ENCODE measurements at regions not wholly inside any gene's neighbourhood (a gene's known extent, or its start where the extent isn't known, plus 50 kb on each side); places are given as distances from the start of the nearest gene placed in this dataset.

DNA sequence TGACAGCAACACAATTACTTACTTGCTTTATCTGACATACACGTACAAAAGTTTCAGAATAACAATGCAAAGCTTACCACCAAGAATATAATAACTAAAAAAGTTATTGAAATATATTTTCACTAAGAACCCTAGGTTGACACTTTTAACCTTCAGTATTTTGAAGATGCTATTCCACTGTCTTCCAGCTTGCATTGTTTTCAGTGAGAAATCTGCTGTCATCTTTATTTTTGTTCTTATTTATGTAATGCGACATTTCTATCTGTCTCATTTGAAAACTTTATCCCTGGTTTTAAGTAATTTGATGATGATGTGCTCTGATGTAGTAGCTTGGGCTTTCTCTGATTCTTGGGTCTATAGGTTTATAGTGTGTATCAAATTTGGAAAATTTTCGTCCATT, 165.0 kb upstream of the SMIM21 start:
- DNase-seq: no peak
- H3K36me3 ChIP-seq (replicated peaks; ENCODE audit: control insufficient read depth, insufficient read depth, low read length): no peaks in the 10 kb centered on the region
- H3K4me3 ChIP-seq (ENCODE audit: insufficient read depth, low read depth, low read length): no peak overlapping the region
- no peaks in the 10 kb centered on the region; the same call in 1 of the 2 replicates for H3K27me3 ChIP-seq (ENCODE audit: control insufficient read depth, insufficient read depth, low read length)

DNA sequence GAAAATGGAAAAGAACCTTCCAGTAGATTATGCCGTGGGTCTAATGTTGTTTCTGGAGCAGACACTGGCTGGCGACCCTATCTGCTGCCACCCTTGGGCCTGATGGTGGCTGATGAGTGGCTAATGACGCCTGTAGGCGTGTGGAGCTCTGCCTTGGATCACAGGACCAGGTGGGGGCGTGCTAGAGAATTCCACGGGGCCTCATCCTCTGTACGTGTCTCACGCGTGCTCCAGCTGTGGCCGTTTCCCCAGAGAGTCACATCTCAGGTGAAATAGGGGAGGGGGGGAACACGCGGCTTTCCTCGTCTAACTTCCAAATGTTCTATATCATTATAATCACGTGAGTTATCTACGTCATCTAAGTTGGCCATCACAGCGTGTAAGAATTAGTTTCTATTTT, 160.9 kb upstream of the SMIM21 start:
- Histone ChIP-seq H3K4me3 (ENCODE audit: insufficient read depth, low read depth, low read length) (no peak overlapping the region), H3K27me3 (ENCODE audit: control insufficient read depth, insufficient read depth, low read length) (no peaks in the 10 kb centered on the region), H3K36me3 (replicated peaks; ENCODE audit: control insufficient read depth, insufficient read depth, low read length) (no peaks in the 10 kb centered on the region)
- no peak for DNase-seq

DNA sequence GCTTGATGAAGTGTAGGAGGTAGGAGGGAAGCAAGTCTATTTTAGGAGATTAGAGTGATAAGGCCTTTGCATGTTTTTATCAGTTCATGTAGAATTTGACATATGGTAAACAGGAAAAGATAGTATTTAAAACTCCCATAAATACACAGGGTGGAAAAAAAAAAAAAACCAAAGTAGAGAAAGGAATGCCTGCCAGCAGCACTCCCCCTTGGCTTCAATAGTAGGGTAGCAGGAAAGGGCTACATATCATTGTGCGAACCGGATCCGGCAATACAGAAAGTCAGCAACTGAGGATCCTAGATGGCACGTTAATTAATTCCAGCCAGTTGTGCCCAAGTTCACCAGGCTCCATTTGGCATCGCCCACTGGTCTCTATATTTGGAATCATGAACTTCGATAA, 159.6 kb upstream of the SMIM21 start:
- Histone ChIP-seq H3K36me3 (replicated peaks; ENCODE audit: control insufficient read depth, insufficient read depth, low read length) (no peaks in the 10 kb centered on the region), H3K4me3 (ENCODE audit: insufficient read depth, low read depth, low read length) (no peak overlapping the region), H3K27me3 (ENCODE audit: control insufficient read depth, insufficient read depth, low read length) (no peaks in the 10 kb centered on the region)
- DNase-seq: no peak

DNA sequence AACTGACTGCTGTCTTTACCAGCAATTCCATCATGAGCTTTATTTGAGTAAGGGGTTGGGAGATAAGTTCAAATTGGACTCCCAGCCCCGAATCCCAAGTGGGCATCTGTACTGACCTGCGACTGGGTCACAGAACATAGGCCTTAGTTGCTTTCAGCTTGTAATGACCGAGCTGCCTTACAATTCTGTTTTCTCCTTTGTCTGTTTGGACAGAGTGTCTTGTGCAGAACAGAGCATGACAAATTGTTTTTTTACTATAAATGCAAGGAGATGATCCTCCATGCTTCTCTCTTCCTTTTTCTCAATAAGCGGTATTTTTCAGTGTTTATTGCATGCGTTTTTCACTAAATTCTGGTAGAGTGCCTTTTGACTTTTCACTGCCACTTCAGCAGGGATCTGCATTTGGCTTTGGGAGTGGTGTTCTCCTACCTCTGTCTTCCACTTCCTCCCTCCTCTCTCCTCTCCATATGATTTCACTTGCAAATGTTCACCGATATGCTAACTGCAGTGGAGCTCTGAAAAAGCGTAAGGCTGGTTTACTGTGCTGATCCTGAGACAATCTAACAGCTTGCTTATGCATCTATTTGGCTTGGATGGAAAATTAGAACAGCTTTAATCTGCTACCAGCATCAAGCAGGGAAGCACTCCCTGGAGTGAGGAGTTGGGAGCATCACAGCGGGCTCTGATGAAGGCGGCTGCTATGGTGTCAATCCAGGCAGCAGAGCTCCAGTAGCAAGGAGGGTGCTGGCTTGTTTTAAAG, 158.8 kb upstream of the SMIM21 start:
- peak; percentile 27 for DNase-seq
- no peaks in the 10 kb centered on the region for H3K36me3 ChIP-seq (replicated peaks; ENCODE audit: control insufficient read depth, insufficient read depth, low read length)
- no peaks in the 10 kb centered on the region for H3K27me3 ChIP-seq (ENCODE audit: control insufficient read depth, insufficient read depth, low read length)
- H3K4me3 ChIP-seq (ENCODE audit: insufficient read depth, low read depth, low read length): no peak overlapping the region

DNA sequence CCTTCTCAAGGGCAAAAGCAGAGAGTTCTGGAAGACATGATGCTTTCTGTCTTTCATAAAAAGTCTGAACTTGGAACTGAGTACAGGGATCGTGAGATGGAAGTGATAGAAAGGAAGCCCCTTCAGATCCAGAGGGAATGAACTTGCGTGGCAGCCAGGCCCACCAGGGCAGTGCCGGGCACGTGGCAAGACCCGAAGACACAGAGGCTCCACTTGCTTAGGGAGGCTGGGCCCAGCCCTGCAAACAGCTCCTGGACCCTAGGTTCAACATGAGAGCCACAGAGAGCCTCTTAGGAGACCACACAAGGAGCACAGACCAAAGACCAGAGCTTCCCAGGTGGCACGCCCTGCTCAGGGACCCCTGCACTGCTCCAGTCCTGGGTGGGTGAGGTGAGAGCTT, 155.4 kb upstream of the SMIM21 start:
- no peaks in the 10 kb centered on the region for H3K36me3 ChIP-seq (replicated peaks; ENCODE audit: control insufficient read depth, insufficient read depth, low read length)
- no peak for DNase-seq
- no peak overlapping the region for H3K4me3 ChIP-seq (ENCODE audit: insufficient read depth, low read depth, low read length)

DNA sequence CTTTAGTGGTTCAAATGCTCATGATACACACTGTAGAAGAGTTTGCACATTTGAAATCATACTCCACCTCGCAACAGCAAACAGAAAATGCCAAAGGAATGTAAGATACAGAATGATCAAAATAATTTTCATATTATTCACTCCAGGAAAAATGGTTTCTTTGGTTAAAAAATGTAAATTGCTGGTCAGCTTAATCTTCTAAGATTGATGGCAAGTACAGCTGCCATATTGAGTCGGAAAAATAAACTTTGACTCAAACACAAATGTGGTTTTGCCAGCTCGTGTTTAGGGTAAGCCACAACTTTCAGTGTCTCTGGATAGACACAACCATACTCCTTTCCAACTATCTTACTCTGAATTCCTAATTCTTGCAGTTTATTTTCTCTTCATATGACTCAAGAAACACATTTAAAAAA, 154.9 kb upstream of the SMIM21 start:
- DNase-seq: no peak
- no peaks in the 10 kb centered on the region for H3K27me3 ChIP-seq (ENCODE audit: control insufficient read depth, insufficient read depth, low read length)
- H3K36me3 ChIP-seq (replicated peaks; ENCODE audit: control insufficient read depth, insufficient read depth, low read length): no peaks in the 10 kb centered on the region
- no peak overlapping the region for H3K4me3 ChIP-seq (ENCODE audit: insufficient read depth, low read depth, low read length)

More for the DNA sequence above, 155.4 kb upstream of the SMIM21 start:
- no peaks in the 10 kb centered on the region for H3K27me3 ChIP-seq (ENCODE audit: control insufficient read depth, insufficient read depth, low read length)

DNA sequence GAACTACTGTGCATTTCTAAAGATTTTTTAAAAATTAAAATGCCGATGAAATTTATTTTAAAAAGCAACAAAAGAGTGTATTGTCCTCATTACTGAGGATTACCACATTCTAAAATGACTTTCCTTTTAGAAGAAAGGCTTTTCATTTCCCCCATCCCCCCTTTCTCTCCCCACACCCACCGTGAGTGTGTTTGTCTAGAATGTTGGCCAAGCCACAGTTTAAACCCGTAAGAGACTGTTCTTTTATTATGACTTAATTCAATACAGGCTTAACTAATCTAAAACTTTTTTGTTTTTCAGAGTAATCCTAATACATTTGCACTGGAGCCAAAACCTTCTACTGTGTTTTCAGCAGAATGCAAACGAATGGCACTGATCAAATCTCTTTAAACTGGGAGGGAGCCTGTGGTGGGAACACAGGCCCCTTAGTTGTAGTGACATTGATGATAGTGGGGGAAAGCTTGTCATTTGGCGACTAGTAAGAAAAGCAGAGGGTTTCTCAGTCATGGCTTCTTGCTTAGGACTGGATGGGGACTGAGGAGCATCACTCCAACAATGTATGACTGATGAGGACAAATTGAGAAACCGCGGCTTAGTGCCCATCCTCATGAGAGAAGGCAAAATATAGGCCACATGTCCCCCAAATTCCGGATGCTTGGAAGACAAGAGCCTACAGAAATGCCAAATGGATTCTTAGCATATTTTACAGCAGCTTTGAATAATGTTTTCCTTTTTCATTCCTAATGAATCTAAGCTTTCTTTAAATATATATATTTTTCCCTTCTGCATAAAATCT, 154.0 kb upstream of the SMIM21 start:
- Histone ChIP-seq H3K36me3 (replicated peaks; ENCODE audit: control insufficient read depth, insufficient read depth, low read length) (no peaks in the 10 kb centered on the region), H3K4me3 (ENCODE audit: insufficient read depth, low read depth, low read length) (no peak overlapping the region), H3K27me3 (ENCODE audit: control insufficient read depth, insufficient read depth, low read length) (no peaks in the 10 kb centered on the region)
- no peak for DNase-seq

DNA sequence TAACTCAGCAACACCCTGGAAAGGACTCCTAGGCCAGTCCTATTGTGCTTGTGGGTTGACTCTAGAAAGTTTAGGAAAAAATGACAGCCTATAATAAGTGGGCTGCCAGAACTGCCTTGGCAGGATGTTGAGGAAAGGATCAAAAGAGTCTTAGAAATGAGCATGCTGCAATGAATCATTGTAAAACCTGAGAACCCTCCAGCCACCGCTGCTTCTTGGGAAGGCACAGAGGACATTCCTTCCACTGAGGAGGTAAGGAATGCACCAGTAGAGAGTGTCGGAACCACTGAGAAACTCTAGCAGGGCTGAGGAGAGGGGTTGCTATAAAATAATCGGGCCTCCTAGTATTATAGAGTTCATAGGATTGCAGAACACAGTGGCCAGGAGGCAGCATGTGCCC, 146.7 kb upstream of the SMIM21 start:
- DNase-seq: no peak

DNA sequence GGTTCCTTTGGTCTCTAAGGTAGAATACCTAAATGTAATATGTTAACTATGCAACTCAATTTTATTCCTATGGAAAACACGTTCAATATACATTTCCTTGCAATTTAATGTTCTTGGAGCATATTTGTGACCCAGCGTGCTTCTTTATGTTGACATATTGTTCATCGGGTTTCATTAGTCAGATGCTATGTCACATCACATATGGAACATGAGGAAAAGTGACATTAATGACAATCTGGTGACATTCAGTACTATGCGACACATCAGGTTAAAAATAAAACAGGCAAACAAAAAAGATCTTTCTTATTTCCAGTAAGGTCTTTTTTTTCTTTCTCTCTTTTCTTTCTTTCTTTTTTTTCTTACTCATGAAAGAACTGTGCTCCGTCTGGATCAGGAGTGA, 135.6 kb upstream of the SMIM21 start:
- Histone ChIP-seq H3K27me3 (ENCODE audit: control insufficient read depth, insufficient read depth, low read length) (no peaks in the 10 kb centered on the region; the same call in 1 of the 2 replicates), H3K36me3 (replicated peaks; ENCODE audit: control insufficient read depth, insufficient read depth, low read length) (no peaks in the 10 kb centered on the region), H3K4me3 (ENCODE audit: insufficient read depth, low read depth, low read length) (no peak overlapping the region)
- no peak for DNase-seq

More for the DNA sequence above, 146.7 kb upstream of the SMIM21 start:
- Histone ChIP-seq H3K4me3 (ENCODE audit: insufficient read depth, low read depth, low read length) (no peak overlapping the region), H3K36me3 (replicated peaks; ENCODE audit: control insufficient read depth, insufficient read depth, low read length) (no peaks in the 10 kb centered on the region), H3K27me3 (ENCODE audit: control insufficient read depth, insufficient read depth, low read length) (no peaks in the 10 kb centered on the region)

DNA sequence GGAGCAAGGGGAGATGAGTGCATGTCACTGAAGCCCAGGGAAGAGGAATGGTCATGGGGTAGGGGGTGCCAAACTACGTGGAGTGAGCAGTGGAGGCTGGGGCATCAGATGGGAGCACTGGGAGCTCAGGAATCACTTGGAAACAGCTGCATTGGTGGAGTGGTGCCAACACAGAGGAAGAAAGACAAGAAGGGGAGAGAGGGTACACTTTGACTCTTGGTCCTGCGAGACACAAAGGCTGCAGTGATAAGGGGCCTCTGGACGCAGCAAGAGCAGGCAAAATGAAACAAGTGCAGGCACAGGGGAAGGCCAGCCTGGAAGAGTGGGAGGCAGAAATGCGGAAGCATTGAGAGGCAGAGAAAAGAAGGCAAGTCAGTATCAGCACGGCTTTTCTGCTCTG, 134.7 kb upstream of the SMIM21 start:
- no peak for DNase-seq
- H3K27me3 ChIP-seq (ENCODE audit: control insufficient read depth, insufficient read depth, low read length): no peaks in the 10 kb centered on the region; the same call in 1 of the 2 replicates
- H3K4me3 ChIP-seq (ENCODE audit: insufficient read depth, low read depth, low read length): no peak overlapping the region
- H3K36me3 ChIP-seq (replicated peaks; ENCODE audit: control insufficient read depth, insufficient read depth, low read length): no peaks in the 10 kb centered on the region

DNA sequence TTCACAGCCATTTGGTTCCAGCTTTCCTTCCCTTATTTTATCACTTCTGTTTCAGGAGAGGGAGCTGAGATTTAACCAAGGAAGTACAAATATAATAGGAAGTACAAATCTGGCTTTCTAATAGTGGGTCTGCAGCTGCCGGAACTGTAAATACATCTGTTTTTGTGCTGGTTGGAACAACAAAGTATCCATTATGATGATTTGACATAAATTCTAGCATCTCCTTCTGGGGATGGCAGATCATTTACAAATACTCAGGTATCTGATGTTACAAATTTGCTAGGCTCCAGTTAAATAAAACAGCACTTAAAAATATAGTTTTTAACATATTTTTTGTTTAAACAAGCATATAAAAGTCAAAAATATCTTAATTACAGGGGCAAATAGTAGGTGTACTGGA, 131.3 kb upstream of the SMIM21 start:
- no peak overlapping the region for H3K4me3 ChIP-seq (ENCODE audit: insufficient read depth, low read depth, low read length)
- H3K36me3 ChIP-seq (replicated peaks; ENCODE audit: control insufficient read depth, insufficient read depth, low read length): no peaks in the 10 kb centered on the region
- H3K27me3 ChIP-seq (ENCODE audit: control insufficient read depth, insufficient read depth, low read length): no peaks in the 10 kb centered on the region; the same call in 1 of the 2 replicates
- no peak for DNase-seq

DNA sequence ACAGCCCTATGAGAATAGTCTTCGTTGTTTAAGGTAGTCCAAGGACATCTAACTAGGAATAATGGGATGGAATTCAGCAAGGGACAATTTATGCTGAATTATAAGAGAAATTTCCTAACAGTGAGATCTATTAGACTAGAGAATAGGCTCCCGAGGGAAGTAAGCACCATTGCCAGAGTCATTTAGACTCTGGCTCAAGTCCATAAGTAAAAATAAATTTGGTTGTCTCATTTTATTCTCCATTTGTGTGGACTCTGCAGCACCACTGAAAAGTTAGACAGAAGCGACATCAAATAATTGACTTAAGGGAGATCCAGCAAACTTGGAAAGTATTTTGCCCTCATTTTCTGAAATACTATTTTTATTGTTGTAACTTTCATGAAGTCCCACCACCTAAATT, 129.3 kb upstream of the SMIM21 start:
- Histone ChIP-seq H3K27me3 (ENCODE audit: control insufficient read depth, insufficient read depth, low read length) (no peaks in the 10 kb centered on the region; the same call in 1 of the 2 replicates), H3K4me3 (ENCODE audit: insufficient read depth, low read depth, low read length) (no peak overlapping the region), H3K36me3 (replicated peaks; ENCODE audit: control insufficient read depth, insufficient read depth, low read length) (no peaks in the 10 kb centered on the region)
- DNase-seq: no peak

DNA sequence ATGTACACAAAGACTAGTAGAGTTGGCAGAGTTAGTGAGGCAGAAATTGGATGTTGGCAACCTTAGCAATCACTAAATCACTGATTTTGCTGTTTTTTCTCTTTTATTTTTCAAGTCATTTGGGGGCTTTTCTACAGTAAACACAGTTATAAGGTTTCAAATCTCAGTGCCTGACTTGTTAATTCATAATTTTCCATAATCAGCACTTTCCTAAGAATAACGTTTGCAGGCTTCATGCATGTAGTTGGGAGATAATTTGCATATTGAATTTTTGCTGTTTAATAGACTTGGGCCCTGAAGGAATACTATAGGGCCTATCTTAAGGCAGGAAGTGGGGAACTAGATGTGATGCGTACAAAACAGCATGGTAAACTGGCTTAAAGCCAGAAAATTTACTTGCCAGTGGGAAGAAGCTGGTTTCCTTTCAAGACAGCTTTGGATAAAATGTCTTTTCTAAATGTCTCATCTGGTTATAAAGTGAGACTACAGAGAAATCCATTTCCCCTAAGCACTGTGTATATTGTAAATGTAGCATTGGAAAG, 127.2 kb upstream of the SMIM21 start:
- no peak for DNase-seq
- no peaks in the 10 kb centered on the region; the same call in 1 of the 2 replicates for H3K27me3 ChIP-seq (ENCODE audit: control insufficient read depth, insufficient read depth, low read length)
- H3K4me3 ChIP-seq (ENCODE audit: insufficient read depth, low read depth, low read length): no peak overlapping the region
- H3K36me3 ChIP-seq (replicated peaks; ENCODE audit: control insufficient read depth, insufficient read depth, low read length): no peaks in the 10 kb centered on the region

DNA sequence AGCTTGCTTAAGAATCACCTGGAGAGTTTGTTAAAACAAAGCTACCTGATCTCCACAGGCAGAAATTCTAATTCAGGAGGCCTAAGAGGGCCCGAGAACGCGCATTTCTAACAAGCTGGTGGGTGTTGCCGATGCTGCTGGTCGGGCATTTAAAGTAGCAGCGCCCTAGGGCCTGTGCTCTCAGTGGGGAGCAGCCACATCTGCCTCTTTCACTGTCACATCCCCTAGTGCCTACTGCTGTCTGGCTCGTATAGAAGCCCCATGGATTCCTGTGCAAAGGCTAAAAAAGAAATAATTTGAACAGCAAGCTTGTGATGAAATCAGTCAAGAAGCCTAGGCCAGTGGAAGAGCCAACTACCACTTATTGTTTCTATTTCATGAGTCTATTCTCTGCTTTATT, 126.7 kb upstream of the SMIM21 start:
- no peak for DNase-seq

DNA sequence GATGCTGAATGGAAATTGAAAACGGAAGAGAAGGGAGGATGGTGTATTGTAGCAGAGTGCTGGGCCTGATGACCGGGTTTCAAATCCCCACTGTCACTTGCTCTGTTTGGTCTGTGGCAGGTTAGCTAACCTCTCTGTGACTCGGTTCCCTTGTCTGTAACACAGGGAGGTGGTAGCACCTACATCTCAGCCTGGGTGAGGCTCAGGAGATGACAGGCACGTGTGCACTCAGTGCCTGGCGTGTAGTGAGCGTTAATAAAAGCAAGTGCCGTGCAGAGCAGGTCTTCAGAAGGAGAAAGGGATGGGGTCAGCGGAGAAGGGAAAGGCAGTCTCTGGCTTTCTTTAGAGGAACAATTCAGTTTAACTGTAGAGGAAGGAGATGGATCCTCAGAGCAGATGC, 125.5 kb upstream of the SMIM21 start:
- no peak for DNase-seq
- Histone ChIP-seq H3K36me3 (replicated peaks; ENCODE audit: control insufficient read depth, insufficient read depth, low read length) (no peaks in the 10 kb centered on the region), H3K4me3 (ENCODE audit: insufficient read depth, low read depth, low read length) (no peak overlapping the region), H3K27me3 (ENCODE audit: control insufficient read depth, insufficient read depth, low read length) (no peaks in the 10 kb centered on the region; the same call in 1 of the 2 replicates)

More for the DNA sequence above, 126.7 kb upstream of the SMIM21 start:
- H3K36me3 ChIP-seq (replicated peaks; ENCODE audit: control insufficient read depth, insufficient read depth, low read length): no peaks in the 10 kb centered on the region
- H3K27me3 ChIP-seq (ENCODE audit: control insufficient read depth, insufficient read depth, low read length): no peaks in the 10 kb centered on the region; the same call in 1 of the 2 replicates
- H3K4me3 ChIP-seq (ENCODE audit: insufficient read depth, low read depth, low read length): no peak overlapping the region
